GM10266 (cell line): ENCODE measurements at regions not wholly inside any gene's neighbourhood (a gene's known extent, or its start where the extent isn't known, plus 50 kb on each side); places are given as distances from the start of the nearest gene placed in this dataset.

Experiments
- DNase-seq: peaks from one replicate; pipeline ENCODE4 v3.0.0; 2012; ENCODE audit errors: extremely low spot score
- CTCF ChIP-seq: IDR thresholded peaks from 2 replicates; pipeline ENCODE4 v1.5.1; 2012; ENCODE audit warnings: mild to moderate bottlenecking, low read depth; ENCODE audit not compliant: control insufficient read depth, insufficient read depth; ENCODE audit errors: missing control alignments

- no peak for DNase-seq
- no peak for TF ChIP-seq CTCF
Measured at GRCh38 chr5:107184066-107184465, 486.7 kb downstream of the EFNA5 start.

GRCh38 chr5:107170620-107171019, 500.1 kb downstream of the EFNA5 start:
- no peak for TF ChIP-seq CTCF
- no peak for DNase-seq

- no peak for TF ChIP-seq CTCF
- no peak for DNase-seq
Measured at GRCh38 chr5:107169867-107170266, 500.9 kb downstream of the EFNA5 start.

GRCh38 chr5:107168848-107169752, 501.6 kb downstream of the EFNA5 start:
- no peak for TF ChIP-seq CTCF
- DNase-seq, result no peak

GRCh38 chr5:107168086-107168485, 502.7 kb downstream of the EFNA5 start:
- no peak for TF ChIP-seq CTCF
- no peak for DNase-seq

- no peak for DNase-seq
- no peak for TF ChIP-seq CTCF
Measured at GRCh38 chr5:107165296-107165695, 505.4 kb downstream of the EFNA5 start.

- no peak for DNase-seq
- TF ChIP-seq CTCF, result no peak
Measured at GRCh38 chr5:107157809-107158208, 512.9 kb downstream of the EFNA5 start.
